ENCODE measurements at regions not wholly inside any gene's neighbourhood (a gene's known extent, or its start where the extent isn't known, plus 50 kb on each side); places are given as distances from the start of the nearest gene placed in this dataset.

GRCh38 chr5:163377982-163378381 lies 59.4 kb upstream of the CCNG1 start:
- no peak overlapping the region for H3K4me2 ChIP-seq (ENCODE audit: insufficient read depth, insufficient read length, low read length)

More at GRCh38 chr5:163377982-163378381, 59.4 kb upstream of the CCNG1 start:
- H2BK15ac ChIP-seq (ENCODE audit: low read depth, low read length): no peak overlapping the region
- Mint-ChIP-seq H3K9me3 (no peaks in the 10 kb centered on the region; a peak in 1 of 5 replicates), H3K27ac (peak overlapping the region in 2 of 3 experiments; percentile 73 to 90; a peak in 5 of 7 replicates), H3K4me3 (no peak overlapping the region), H3K27me3 (ENCODE audit: low read depth) (no peaks in the 10 kb centered on the region), H3K36me3 (ENCODE audit: insufficient read depth in 1 of 3, low read depth in 3 of 3) (no peaks in the 10 kb centered on the region; a peak in 1 of 7 replicates), H3K4me1 (peaks cover 28 to 30% of the 10 kb centered on the region in 2 experiments)
- no peaks in the 10 kb centered on the region for H3K23me2 ChIP-seq (ENCODE audit: insufficient read length, low read depth, low read length, poor library complexity, severe bottlenecking)
- H3K79me1 ChIP-seq (ENCODE audit: insufficient read depth, low read depth, low read length, poor library complexity, severe bottlenecking): no peaks in the 10 kb centered on the region
- WGBS (ENCODE audit: extremely low coverage, insufficient read length, low lambda C conversion rate): no CpG with 5 or more reads among the region's 6 CpGs
- H3K18ac ChIP-seq (ENCODE audit: insufficient read length, low read depth, low read length): no peak overlapping the region
- H3K56ac ChIP-seq (ENCODE audit: insufficient read length, low read depth, low read length): no peak overlapping the region
- H2BK120ac ChIP-seq (ENCODE audit: low read depth, low read length, poor library complexity, severe bottlenecking): no peak overlapping the region
- H3K27me3 ChIP-seq (ENCODE audit: insufficient read depth, low read length): no peaks in the 10 kb centered on the region
- H4K8ac ChIP-seq (replicated peaks; ENCODE audit: insufficient read length, low read depth, low read length): no peak overlapping the region
- peak; percentile 32 for DNase-seq
- no peak overlapping the region for H2BK12ac ChIP-seq (ENCODE audit: insufficient read length, low read depth, low read length)
- H4K91ac ChIP-seq (ENCODE audit: insufficient read length, low read depth, low read length): no peak overlapping the region
- H3K14ac ChIP-seq (ENCODE audit: insufficient read depth, low read length): no peak overlapping the region; the same call in 1 of the 2 replicates
- no peak overlapping the region for H2BK5ac ChIP-seq (ENCODE audit: insufficient read length, low read length)
- no peak overlapping the region for H3K23ac ChIP-seq (ENCODE audit: insufficient read length, low read depth, low read length)
- H2BK20ac ChIP-seq (ENCODE audit: low read depth, low read length, poor library complexity, severe bottlenecking): no peak overlapping the region
- no peaks in the 10 kb centered on the region for H4K20me1 ChIP-seq (ENCODE audit: control insufficient read depth, insufficient read depth, insufficient read length)
- H4K5ac ChIP-seq (ENCODE audit: insufficient read length, low read depth, low read length): no peak overlapping the region
- no peak overlapping the region for H3K27ac ChIP-seq (ENCODE audit: insufficient read length, low read depth, low read length)
- H3K79me2 ChIP-seq (ENCODE audit: insufficient read depth, low read length): no peaks in the 10 kb centered on the region
- no peaks in the 10 kb centered on the region for H3K9me3 ChIP-seq (ENCODE audit: control insufficient read depth, low read depth, low read length)
- no peak overlapping the region for H2AK5ac ChIP-seq (ENCODE audit: insufficient read length, low read length)
- H3K4ac ChIP-seq (ENCODE audit: low read depth, low read length): no peak overlapping the region
- no peaks in the 10 kb centered on the region; the same call in 1 of the 2 replicates for H3K4me1 ChIP-seq (ENCODE audit: insufficient read depth, low read length)
- peak overlapping the region; percentile 65 for H2AFZ ChIP-seq (ENCODE audit: low read length)
- no peak overlapping the region for H3K9ac ChIP-seq (ENCODE audit: extremely low read depth, insufficient read length, low read length)
- no peak for TF ChIP-seq CTCF (conservative IDR thresholded peaks at IDR 0.05)
- no peak overlapping the region for H3T11ph ChIP-seq (ENCODE audit: low read length)
